Endodermal cell (in vitro differentiated cells): ENCODE measurements at regions not wholly inside any gene's neighbourhood (a gene's known extent, or its start where the extent isn't known, plus 50 kb on each side); places are given as distances from the start of the nearest gene placed in this dataset.

ENCODE experiments used
- DNase-seq: peaks from one replicate; pipeline ENCODE4 v3.0.0-alpha.2; 2017
- H3K27ac ChIP-seq: 2 replicates; pipeline ENCODE4 v1.5.1; 2013; ENCODE audit warnings: mild to moderate bottlenecking, low read depth, low read length, moderate library complexity
- H3K27me3 ChIP-seq: 2 replicates; pipeline ENCODE4 v1.6.1; 2013; ENCODE audit warnings: mild to moderate bottlenecking, low read length, moderate library complexity; ENCODE audit not compliant: insufficient read depth, control insufficient read depth, poor library complexity, severe bottlenecking
- H3K36me3 ChIP-seq: 2 replicates; pipeline ENCODE4 v1.7.0; 2013; ENCODE audit warnings: mild to moderate bottlenecking, low read length, moderate library complexity; ENCODE audit not compliant: control insufficient read depth, insufficient read depth
- H3K4me1 ChIP-seq: one replicate; pipeline ENCODE4 v1.7.0; 2013; ENCODE audit warnings: low read length; ENCODE audit not compliant: control insufficient read depth, insufficient read depth
- H3K4me3 ChIP-seq: 2 replicates; pipeline ENCODE4 v1.5.1; 2013; ENCODE audit warnings: mild to moderate bottlenecking, low read length, moderate library complexity
- H3K9ac ChIP-seq: 2 replicates; pipeline ENCODE4 v1.6.1; 2013; ENCODE audit warnings: mild to moderate bottlenecking, low read length, moderate library complexity; ENCODE audit not compliant: poor library complexity, severe bottlenecking; ENCODE audit errors: extremely low read depth
- H3K9me3 ChIP-seq: 2 replicates; pipeline ENCODE4 v1.6.1; 2013; ENCODE audit warnings: mild to moderate bottlenecking, low read length, moderate library complexity; ENCODE audit not compliant: control insufficient read depth
- H3K27ac Mint-ChIP-seq: 2 replicates; pipeline ENCODE4 v1.8.0; 2020; ENCODE audit warnings: mixed read lengths
- H3K27me3 Mint-ChIP-seq: 2 replicates; pipeline ENCODE4 v1.8.0; 2021; ENCODE audit warnings: mild to moderate bottlenecking, mixed read lengths; ENCODE audit not compliant: insufficient read depth
- H3K36me3 Mint-ChIP-seq: 2 replicates; pipeline ENCODE4 v1.8.0; 2020; ENCODE audit warnings: low read depth, mixed read lengths
- H3K4me1 Mint-ChIP-seq: 2 replicates; pipeline ENCODE4 v1.8.0; 2020; ENCODE audit warnings: mixed read lengths
- H3K4me3 Mint-ChIP-seq: 2 replicates; pipeline ENCODE4 v1.8.0; 2020; ENCODE audit warnings: mild to moderate bottlenecking, moderate library complexity, mixed read lengths
- H3K9me3 Mint-ChIP-seq: 2 replicates; pipeline ENCODE4 v1.8.0; 2020; ENCODE audit warnings: mild to moderate bottlenecking, mixed read lengths
- CTCF ChIP-seq: fragments of 200-600 bp; sonication (generic); conservative IDR thresholded peaks from 2 replicates; pipeline ENCODE4 v1.5.0; 2021; ENCODE audit warnings: antibody characterized with exemption, mild to moderate bottlenecking
- WGBS, 2 experiments: methylation state at CpG; one replicate each; pipeline versions ENCODE4 v1.1.5 to v1.1.7; 2013; ENCODE audit warnings: missing lambda C conversion rate in 2 of 2, mixed read lengths in 1 of 2; ENCODE audit not compliant: insufficient coverage in 1 of 2, insufficient read length in 1 of 2; 5-methylcytosine and 5-hydroxymethylcytosine counted together

GRCh38 chr7:108973075-108973474, 403.4 kb downstream of the DNAJB9 start:
- Histone ChIP-seq H3K9ac (no peak overlapping the region), H3K27ac (no peak overlapping the region), H3K4me1 (no peaks in the 10 kb centered on the region), H3K36me3 (no peaks in the 10 kb centered on the region), H3K9me3 (no peaks in the 10 kb centered on the region), H3K27me3 (no peaks in the 10 kb centered on the region), H3K4me3 (no peak overlapping the region)
- TF ChIP-seq CTCF = peak; percentile 75
- DNase-seq = no peak
- H3K4me1 Mint-ChIP-seq = peaks cover 4% of the 10 kb centered on the region
- no peak overlapping the region for H3K27ac Mint-ChIP-seq
- H3K9me3 Mint-ChIP-seq = peaks cover 3% of the 10 kb centered on the region
- no peaks in the 10 kb centered on the region for H3K36me3 Mint-ChIP-seq
- H3K27me3 Mint-ChIP-seq = no peaks in the 10 kb centered on the region
- WGBS, 2 experiments = 100% methylated on average over 1 of the region's 1 CpG; no CpG with 5 or more reads in 1 of the 2 experiments
- no peak overlapping the region for H3K4me3 Mint-ChIP-seq

- Histone ChIP-seq H3K36me3 (no peaks in the 10 kb centered on the region), H3K27me3 (no peaks in the 10 kb centered on the region), H3K9me3 (no peaks in the 10 kb centered on the region), H3K4me3 (no peak overlapping the region), H3K27ac (no peak overlapping the region), H3K9ac (no peak overlapping the region), H3K4me1 (no peaks in the 10 kb centered on the region)
- Mint-ChIP-seq H3K9me3 (peaks cover 12% of the 10 kb centered on the region), H3K27ac (no peak overlapping the region), H3K36me3 (peaks cover 2% of the 10 kb centered on the region), H3K27me3 (no peaks in the 10 kb centered on the region), H3K4me3 (no peak overlapping the region), H3K4me1 (no peaks in the 10 kb centered on the region)
- 94% methylated on average over 1 of the region's 1 CpG; no CpG with 5 or more reads in 1 of the 2 experiments for WGBS, 2 experiments
- no peak for TF ChIP-seq CTCF
- DNase-seq = no peak
These were observed 405.0 kb downstream of the DNAJB9 start for GRCh38 chr7:108974641-108975040.

- Histone ChIP-seq H3K9me3 (no peaks in the 10 kb centered on the region), H3K27ac (no peak overlapping the region), H3K4me1 (no peaks in the 10 kb centered on the region), H3K36me3 (no peaks in the 10 kb centered on the region), H3K9ac (no peak overlapping the region), H3K4me3 (no peak overlapping the region), H3K27me3 (no peaks in the 10 kb centered on the region)
- no peaks in the 10 kb centered on the region for H3K36me3 Mint-ChIP-seq
- H3K4me1 Mint-ChIP-seq = peaks cover 6% of the 10 kb centered on the region
- H3K4me3 Mint-ChIP-seq = no peak overlapping the region
- no peaks in the 10 kb centered on the region for H3K9me3 Mint-ChIP-seq
- TF ChIP-seq CTCF = no peak
- no peaks in the 10 kb centered on the region for H3K27me3 Mint-ChIP-seq
- H3K27ac Mint-ChIP-seq = no peak overlapping the region
- DNase-seq = no peak
- WGBS, 2 experiments = 91% methylated on average over 3 of the region's 3 CpGs; no CpG with 5 or more reads in 1 of the 2 experiments
These were observed 415.4 kb downstream of the DNAJB9 start for GRCh38 chr7:108985037-108985436.
